Amniotic epithelial cell (primary cell): ENCODE measurements at regions not wholly inside any gene's neighbourhood (a gene's known extent, or its start where the extent isn't known, plus 50 kb on each side); places are given as distances from the start of the nearest gene placed in this dataset.
A peak's percentile ranks its signal among the peaks of the same experiment; 100 is the strongest.

ENCODE experiments used
- DNase-seq: peaks from one replicate; pipeline ENCODE4 v3.0.0-alpha.2; 2010; ENCODE audit warnings: low read depth

- no peak for DNase-seq
These were observed 152.0 kb upstream of the PEX5L start for GRCh38 chr3:180188512-180189309.

- DNase-seq, result no peak
These were observed 152.5 kb upstream of the PEX5L start for GRCh38 chr3:180189310-180189648.

- DNase-seq, result no peak
These were observed 159.9 kb upstream of the PEX5L start for GRCh38 chr3:180196658-180197057.

GRCh38 chr3:180199417-180199995 lies 162.8 kb upstream of the PEX5L start:
- no peak for DNase-seq

GRCh38 chr3:180215866-180216265 lies 179.1 kb upstream of the PEX5L start:
- no peak for DNase-seq

GRCh38 chr3:180223268-180223667 lies 186.5 kb upstream of the PEX5L start:
- no peak for DNase-seq

- no peak for DNase-seq
These were observed 192.4 kb upstream of the PEX5L start for GRCh38 chr3:180229113-180229512.

GRCh38 chr3:180239939-180240338 lies 203.2 kb upstream of the PEX5L start:
- DNase-seq, result no peak

GRCh38 chr3:180246688-180247195 lies 210.0 kb upstream of the PEX5L start:
- no peak for DNase-seq

GRCh38 chr3:180250172-180250571 lies 213.4 kb upstream of the PEX5L start:
- no peak for DNase-seq

GRCh38 chr3:180252683-180253082 lies 215.9 kb upstream of the PEX5L start:
- no peak for DNase-seq

- DNase-seq, result peak; percentile 1
These were observed 216.5 kb upstream of the PEX5L start for GRCh38 chr3:180253283-180253682.

- DNase-seq, result no peak
These were observed 227.7 kb upstream of the PEX5L start for GRCh38 chr3:180264479-180264878.

GRCh38 chr3:180265551-180265950 lies 228.8 kb upstream of the PEX5L start:
- DNase-seq, result no peak

- DNase-seq, result no peak
These were observed 230.6 kb upstream of the PEX5L start for GRCh38 chr3:180267202-180267843.

- no peak for DNase-seq
These were observed 237.8 kb upstream of the PEX5L start for GRCh38 chr3:180274536-180274935.

GRCh38 chr3:180275176-180275575 lies 238.4 kb upstream of the PEX5L start:
- no peak for DNase-seq

- DNase-seq, result no peak
These were observed 240.3 kb upstream of the PEX5L start for GRCh38 chr3:180277041-180277440.

GRCh38 chr3:180278583-180279188 lies 241.9 kb upstream of the PEX5L start:
- DNase-seq, result no peak

- no peak for DNase-seq
These were observed 243.8 kb upstream of the PEX5L start for GRCh38 chr3:180280555-180280954.

- DNase-seq, result no peak
These were observed 245.6 kb upstream of the PEX5L start for GRCh38 chr3:180282386-180282785.

GRCh38 chr3:180283251-180283650 lies 246.5 kb upstream of the PEX5L start:
- no peak for DNase-seq
